ENCODE measurements at regions not wholly inside any gene's neighbourhood (a gene's known extent, or its start where the extent isn't known, plus 50 kb on each side); places are given as distances from the start of the nearest gene placed in this dataset.

DNA sequence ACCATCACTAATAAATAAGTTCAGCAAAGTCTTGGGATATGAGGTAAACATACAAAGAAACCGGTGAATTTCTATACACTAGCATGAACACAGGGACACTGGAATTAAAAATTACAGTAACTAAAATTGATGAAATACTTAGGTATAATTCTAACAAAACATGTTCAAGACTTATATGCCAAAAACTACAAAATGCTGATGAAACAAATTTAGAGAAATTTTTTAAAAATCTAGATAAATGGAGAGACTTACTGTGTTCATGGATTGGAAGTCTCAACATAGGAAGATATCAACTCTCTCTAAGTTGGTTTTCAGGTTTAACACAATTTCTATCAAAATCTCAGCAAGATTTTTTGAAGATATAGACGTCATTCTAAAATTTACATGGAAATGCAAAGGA lies 128.8 kb upstream of the RET start:
- Mint-ChIP-seq H3K36me3 (ENCODE audit: insufficient read depth) (no peaks in the 10 kb centered on the region), H3K9me3 (ENCODE audit: low read depth) (peaks cover 3% of the 10 kb centered on the region), H3K4me3 (ENCODE audit: low read depth) (no peak overlapping the region), H3K27ac (no peak overlapping the region), H3K27me3 (peaks cover 20% of the 10 kb centered on the region), H3K4me1 (ENCODE audit: low read depth) (peaks cover 10% of the 10 kb centered on the region)
- TF ChIP-seq, protein P1, sequence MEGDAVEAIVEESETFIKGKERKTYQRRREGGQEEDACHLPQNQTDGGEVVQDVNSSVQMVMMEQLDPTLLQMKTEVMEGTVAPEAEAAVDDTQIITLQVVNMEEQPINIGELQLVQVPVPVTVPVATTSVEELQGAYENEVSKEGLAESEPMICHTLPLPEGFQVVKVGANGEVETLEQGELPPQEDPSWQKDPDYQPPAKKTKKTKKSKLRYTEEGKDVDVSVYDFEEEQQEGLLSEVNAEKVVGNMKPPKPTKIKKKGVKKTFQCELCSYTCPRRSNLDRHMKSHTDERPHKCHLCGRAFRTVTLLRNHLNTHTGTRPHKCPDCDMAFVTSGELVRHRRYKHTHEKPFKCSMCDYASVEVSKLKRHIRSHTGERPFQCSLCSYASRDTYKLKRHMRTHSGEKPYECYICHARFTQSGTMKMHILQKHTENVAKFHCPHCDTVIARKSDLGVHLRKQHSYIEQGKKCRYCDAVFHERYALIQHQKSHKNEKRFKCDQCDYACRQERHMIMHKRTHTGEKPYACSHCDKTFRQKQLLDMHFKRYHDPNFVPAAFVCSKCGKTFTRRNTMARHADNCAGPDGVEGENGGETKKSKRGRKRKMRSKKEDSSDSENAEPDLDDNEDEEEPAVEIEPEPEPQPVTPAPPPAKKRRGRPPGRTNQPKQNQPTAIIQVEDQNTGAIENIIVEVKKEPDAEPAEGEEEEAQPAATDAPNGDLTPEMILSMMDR (IDR thresholded peaks at IDR 0.05; ENCODE audit: unreplicated experiment), result no peak
- DNase-seq (ENCODE audit: low spot score, unreplicated experiment), result no peak

DNA sequence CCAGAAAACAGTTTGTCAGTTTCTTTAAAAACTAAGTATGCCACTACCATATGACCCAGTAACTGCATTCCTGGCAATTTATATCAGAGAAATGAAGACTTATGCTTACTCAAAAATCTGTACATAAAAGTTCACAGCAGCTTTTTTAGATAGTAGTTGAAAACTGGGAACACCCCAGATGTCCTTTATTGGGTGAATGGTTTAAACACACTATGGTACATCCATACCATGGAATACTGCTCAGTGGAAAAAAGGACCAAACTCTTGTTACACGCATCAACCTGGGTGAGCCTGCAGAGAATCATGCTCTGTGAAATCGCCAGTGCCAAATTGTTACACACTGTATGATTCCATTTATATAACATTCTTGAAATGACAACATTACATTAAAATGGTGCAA lies 127.6 kb upstream of the RET start:
- DNase-seq (ENCODE audit: low spot score, unreplicated experiment), result no peak
- TF ChIP-seq, protein P1 (IDR thresholded peaks at IDR 0.05; ENCODE audit: unreplicated experiment), result no peak
- Mint-ChIP-seq H3K27me3 (peaks cover 16% of the 10 kb centered on the region), H3K36me3 (ENCODE audit: insufficient read depth) (no peaks in the 10 kb centered on the region), H3K9me3 (ENCODE audit: low read depth) (peaks cover 3% of the 10 kb centered on the region), H3K4me3 (ENCODE audit: low read depth) (no peak overlapping the region), H3K4me1 (ENCODE audit: low read depth) (peaks cover 10% of the 10 kb centered on the region), H3K27ac (no peak overlapping the region)

DNA sequence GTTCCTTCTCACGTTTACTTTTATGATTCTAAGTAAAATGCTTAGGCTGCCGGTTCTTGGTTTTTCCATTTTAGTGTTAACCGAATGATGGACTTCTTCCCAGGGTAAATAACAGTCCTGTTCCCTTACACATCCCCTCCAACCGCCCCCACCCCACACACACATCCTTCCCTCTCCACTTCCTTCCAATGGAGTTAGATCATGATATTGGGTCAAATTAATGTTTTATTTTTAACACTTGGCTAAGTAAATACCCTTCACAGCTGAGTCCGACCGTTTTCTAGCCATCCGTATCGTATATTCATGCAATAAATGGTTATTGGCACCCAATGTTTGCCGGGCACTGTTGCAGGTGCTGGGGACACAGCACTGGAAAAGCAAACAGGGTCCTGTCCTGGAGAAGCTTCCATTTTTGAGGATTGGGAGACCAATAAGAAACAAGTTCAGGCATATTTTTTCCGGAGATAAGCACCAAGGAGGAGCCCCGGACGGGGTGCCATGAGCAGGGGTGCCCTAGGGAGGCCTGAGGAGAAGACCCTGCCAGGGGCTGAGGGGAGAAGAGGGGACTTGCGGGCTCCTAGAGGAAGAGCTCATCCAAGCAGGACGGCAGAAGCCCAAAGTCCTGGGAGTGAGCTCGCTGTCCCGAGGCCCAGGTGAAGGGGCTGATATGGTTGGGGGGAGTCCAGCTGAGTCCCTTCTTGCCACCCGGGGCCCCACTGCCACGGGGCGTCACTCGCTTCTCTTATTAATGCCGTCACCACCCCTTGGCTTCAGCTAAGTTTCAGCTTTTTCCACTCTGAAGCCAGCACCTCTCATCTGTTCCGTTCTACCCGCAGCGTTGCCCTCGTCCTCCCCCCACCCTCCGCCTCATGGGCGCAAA lies 126.0 kb upstream of the RET start:
- Mint-ChIP-seq H3K27me3 (peaks cover 16% of the 10 kb centered on the region), H3K27ac (peak overlapping the region; percentile 86), H3K4me1 (ENCODE audit: low read depth) (peaks cover 10% of the 10 kb centered on the region), H3K4me3 (ENCODE audit: low read depth) (no peak overlapping the region), H3K9me3 (ENCODE audit: low read depth) (peaks cover 3% of the 10 kb centered on the region), H3K36me3 (ENCODE audit: insufficient read depth) (no peaks in the 10 kb centered on the region)
- TF ChIP-seq, protein P1 (IDR thresholded peaks at IDR 0.05; ENCODE audit: unreplicated experiment), result no peak
- no peak for DNase-seq (ENCODE audit: low spot score, unreplicated experiment)

DNA sequence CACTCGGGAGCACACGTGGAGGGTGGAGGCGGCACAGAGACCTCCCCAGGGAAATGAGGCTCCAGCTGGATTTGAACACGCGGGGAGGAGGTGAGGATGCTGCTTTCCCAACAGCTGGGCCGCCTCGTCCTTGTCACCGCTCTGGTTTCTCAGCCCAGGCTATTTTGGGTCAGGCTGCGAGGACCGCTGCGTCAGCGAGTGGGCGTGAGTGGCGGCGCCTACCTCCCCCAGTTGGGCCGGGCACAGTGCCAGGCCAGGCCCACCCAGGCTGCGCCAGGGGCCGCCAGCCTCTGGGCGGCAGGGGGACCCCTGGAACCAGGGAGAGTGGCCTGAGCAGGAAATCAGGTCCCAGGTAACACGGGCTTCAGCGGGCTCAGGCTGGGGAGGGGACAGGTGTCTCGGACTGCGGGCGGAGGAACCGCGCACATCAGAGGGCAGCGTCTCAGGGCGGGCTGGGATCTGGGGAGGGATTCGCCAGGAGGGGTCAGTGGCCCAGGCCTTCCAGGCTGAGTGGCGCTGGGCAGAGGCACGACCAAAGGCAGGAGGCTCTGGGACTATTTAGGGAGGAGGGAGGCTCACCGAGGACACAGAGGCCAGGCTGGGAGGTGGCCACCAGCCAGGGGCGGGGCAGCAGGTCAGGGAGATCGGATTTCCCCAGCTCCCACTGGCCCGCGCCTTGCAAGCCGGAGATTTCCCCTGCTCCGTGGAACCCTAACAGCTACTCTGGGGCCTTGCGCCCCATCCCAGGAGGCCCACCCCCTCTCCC lies 125.2 kb upstream of the RET start:
- TF ChIP-seq, protein P1 (IDR thresholded peaks at IDR 0.05; ENCODE audit: unreplicated experiment), result peak; percentile 14
- Mint-ChIP-seq H3K36me3 (ENCODE audit: insufficient read depth) (no peaks in the 10 kb centered on the region), H3K27me3 (peaks cover 16% of the 10 kb centered on the region), H3K9me3 (ENCODE audit: low read depth) (peaks cover 3% of the 10 kb centered on the region), H3K4me3 (ENCODE audit: low read depth) (peak overlapping the region; percentile 71), H3K27ac (peak overlapping the region; percentile 39), H3K4me1 (ENCODE audit: low read depth) (peaks cover 10% of the 10 kb centered on the region)
- peak; percentile 23 for DNase-seq (ENCODE audit: low spot score, unreplicated experiment)

DNA sequence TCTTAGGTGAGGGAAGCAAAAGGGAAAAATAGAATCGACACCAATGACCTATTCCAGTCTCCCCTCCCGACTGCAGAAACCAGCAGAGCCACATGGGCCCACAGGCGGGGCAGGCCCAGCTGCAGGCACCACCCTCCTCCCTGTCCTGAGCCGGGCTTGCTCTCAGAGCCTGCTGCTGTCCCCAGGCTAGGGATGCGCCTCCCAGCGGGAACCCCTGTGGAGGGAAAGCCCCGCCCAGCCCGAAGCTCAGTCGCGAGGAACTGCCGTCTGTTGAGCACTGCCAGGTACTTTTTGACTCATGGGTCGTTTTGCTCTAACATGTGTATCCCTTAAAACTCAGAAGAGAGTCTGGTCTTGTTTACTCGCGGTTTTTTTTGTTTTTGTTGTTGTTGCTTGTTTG lies 124.5 kb upstream of the RET start:
- Mint-ChIP-seq H3K4me1 (ENCODE audit: low read depth) (peaks cover 10% of the 10 kb centered on the region), H3K27ac (peak overlapping the region; percentile 39), H3K36me3 (ENCODE audit: insufficient read depth) (no peaks in the 10 kb centered on the region), H3K4me3 (ENCODE audit: low read depth) (peak overlapping the region; percentile 71), H3K9me3 (ENCODE audit: low read depth) (peaks cover under 1% of the 10 kb centered on the region), H3K27me3 (peaks cover 22% of the 10 kb centered on the region)
- TF ChIP-seq, protein P1 (IDR thresholded peaks at IDR 0.05; ENCODE audit: unreplicated experiment), result no peak
- peak; percentile 29 for DNase-seq (ENCODE audit: low spot score, unreplicated experiment)

All from progenitor cell of endocrine pancreas (in vitro differentiated cells).